ENCODE measurements at regions not wholly inside any gene's neighbourhood (a gene's known extent, or its start where the extent isn't known, plus 50 kb on each side); places are given as distances from the start of the nearest gene placed in this dataset.

DNA sequence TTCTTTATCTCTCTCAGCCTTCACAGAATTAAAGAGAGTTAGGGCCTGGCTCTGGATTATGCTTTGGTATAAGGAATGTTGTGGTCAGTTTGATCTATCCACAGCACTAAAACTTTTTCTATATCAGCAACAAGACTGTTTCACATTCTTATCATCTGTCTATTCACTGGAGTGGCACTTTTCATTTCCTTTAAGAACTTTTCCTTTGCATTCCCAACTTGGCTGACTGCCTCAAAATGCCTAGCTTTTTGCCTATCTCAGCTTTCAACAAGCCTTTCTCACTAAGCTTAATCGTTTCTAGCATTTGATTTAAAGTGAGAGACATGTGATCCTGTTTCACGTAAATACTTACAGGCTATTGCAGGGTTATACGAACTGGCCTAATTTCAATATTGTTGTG, 471.8 kb downstream of the GBE1 start:
- no peak for DNase-seq (ENCODE audit: low read depth in 2 of 2)

DNA sequence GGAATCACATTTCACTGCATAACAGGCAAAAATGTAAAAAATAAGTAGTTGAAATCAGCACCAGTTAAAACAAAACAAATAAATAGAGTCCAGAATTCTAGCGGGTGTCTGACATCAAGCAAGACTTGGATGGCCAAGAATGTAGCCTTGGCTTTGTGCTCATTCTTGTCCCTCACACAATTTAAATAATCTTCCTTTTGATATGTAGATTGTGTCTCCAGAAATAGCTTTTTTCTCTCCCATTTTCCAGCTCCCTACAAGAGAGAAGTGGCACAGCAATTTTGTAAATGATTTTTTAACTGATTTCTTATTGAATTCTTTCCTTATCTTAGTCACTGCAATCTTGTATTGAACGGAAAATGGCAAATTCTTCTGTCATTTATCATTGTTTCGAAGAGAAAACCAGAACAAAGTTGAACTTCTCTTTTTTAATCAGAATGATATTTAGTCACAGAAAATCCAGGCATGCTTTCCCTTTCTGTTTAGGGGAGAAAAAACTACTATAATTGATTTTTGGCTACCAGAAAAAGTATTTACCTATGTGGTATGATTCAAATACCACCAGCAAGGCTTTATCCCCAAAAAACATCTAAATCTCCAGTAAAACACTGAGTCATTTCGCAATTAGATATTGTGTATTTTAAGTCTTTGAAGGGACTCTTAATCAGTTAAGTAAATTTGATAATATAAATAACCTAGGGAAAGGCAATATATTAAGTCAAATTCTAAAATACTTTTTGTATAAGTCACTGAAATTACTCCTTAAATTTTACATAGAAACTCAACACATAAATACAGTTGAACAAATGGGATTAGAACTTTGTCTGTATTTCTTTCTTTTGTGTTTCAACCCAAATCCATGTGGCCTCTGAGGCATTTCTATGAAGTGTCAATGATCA, 481.7 kb downstream of the GBE1 start:
- peak in 1 of 2 donors; percentile 3 for DNase-seq (ENCODE audit: low read depth in 2 of 2)

DNA sequence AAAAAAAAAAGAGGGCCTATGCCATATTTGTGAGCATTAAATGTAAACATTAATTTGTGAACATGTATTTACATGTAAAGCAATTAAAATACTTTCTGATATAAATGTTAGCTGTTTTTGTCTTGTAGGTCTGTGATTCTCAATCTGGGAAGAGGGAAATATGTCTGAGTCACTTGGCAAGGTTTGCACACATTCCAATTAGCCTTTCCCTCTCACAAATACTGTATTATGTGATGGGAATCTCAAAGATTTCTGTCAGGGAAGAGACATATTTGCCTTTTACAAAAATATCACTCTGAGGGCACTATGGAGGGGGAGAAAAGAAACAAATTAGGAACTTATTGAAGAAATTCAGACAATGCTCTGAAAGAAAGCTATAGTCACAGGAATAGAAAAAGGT, 483.6 kb downstream of the GBE1 start:
- DNase-seq (ENCODE audit: low read depth in 2 of 2) = peak in 1 of 2 donors; percentile 11

DNA sequence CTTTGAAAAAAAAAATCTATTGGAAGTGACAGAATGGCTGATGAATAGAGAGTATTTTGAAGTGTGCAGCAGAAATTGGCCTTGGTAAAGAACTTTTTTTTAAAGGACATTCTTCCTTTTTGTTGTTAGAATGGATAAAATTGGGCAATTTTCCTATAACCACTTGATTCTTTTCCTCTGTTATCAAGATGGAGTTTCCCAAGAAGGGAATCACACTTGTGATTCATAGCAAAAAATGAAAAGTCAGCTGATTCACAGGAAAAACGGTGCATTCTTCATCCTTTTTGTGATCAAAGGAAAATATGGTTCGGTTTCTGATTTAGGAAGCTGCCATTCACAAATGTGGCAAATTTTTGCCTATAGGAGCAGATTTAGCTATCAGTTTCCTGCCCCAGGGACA, 486.8 kb downstream of the GBE1 start:
- DNase-seq (ENCODE audit: low read depth in 2 of 2) = no peak

DNA sequence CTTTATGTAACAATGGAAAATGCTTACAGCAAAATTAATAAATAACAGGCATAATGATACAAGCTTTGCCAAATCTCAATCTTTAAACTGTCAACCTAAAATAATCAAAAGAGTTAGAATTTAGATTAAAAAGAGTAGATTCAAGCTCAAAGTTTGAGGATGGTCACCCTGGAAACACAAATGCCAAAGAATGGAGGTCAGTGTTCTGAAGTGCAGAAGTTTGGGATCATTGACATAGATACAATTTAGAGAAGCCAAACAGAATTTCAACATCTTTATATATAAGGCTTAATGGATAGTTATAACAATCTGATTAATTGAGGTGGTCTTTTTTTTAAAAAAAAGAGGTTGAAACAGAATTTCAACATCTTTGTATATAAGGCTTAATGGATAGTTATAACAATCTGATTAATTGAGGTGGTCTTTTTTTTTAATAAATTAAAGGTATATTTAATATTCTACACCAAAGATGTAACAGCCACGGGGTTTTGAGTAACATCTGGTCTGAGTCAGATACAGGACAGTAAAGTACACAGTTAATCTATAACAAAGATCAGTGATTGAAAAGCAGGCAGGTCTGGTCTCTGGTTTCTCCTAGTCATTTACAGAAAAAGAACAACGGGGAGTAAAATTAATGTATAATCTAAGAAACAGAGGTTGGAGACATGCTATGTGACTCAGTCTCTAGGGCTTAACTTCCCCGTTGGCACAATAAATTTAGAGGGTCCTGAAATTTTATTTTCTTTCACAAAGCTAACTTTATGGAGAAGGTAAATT, 490.7 kb downstream of the GBE1 start:
- DNase-seq (ENCODE audit: low read depth in 2 of 2) = no peak

DNA sequence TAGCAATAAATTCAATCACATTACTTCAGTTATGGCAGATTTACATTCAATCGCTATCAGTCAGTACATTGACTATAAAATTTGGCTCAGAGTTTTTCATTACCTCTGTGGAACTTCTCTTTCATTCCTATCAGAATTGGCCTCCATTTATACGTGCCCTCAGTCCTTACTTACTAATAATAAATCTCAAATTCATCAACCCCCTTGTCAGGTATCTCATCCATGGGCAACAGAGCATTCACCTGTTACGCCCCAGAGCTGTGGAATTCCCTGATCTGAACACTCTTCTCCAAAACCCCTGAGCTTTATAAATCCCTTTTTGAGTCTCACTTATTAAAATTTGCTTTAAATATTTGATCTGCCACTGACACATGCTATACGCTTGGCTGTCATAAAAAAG, 492.9 kb downstream of the GBE1 start:
- no peak for DNase-seq (ENCODE audit: low read depth in 2 of 2)

DNA sequence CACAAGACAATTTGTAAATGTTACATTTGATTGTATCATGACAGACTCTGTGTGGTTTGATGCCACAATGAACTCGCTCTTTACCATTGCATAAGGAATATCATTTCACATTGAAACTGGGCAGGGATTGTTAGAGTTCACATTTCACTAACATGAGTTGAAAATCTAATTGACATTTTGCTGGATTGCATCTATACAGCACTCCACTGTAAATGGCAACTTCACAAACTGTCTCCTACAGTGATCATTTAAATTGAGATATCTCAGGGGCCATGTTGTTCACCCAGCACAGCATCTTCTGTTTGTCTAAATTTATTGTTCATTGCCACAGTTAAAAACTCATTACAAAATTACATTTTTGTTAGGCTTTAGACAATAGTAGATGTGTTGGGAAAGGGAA, 499.4 kb downstream of the GBE1 start:
- no peak for DNase-seq (ENCODE audit: low read depth in 2 of 2)

DNA sequence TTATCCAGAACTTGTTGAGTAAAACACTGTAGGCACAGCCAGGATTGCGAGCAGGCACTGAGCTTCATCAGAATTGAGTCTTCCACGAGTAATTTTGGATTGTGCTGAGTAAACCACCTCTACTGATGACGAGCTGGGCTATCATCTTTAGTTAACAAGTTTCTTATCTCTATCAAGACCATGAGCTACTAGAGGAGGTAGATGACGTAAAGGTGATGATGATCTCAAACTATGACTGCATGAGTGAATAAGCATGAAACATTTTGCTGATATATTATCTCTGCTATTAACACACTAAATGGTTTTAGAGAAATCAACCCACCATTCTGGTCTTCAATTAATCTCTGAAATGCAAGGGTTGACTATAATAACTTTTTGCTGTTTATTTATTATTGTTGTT, 506.0 kb downstream of the GBE1 start:
- no peak for DNase-seq (ENCODE audit: low read depth in 2 of 2)

DNA sequence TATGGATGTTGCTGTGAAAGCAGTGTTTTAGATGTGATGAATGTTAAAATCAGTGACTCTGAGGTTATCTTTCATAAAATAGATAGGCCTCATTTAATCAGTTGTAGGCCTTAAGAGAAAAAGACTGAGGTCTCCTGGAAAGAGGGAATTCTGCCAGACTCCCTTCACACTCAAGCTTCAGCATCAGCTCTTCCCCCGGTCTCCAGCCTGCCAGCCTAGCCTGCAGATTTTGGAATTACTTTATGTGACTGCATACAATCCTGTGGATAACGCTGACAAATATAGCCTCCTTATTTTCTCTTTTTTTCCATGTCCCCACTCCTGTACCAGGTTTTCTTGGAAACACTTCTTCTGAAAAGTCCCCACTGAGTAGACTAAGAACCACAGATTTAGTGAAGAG, 510.3 kb downstream of the GBE1 start:
- no peak for DNase-seq (ENCODE audit: low read depth in 2 of 2)

DNA sequence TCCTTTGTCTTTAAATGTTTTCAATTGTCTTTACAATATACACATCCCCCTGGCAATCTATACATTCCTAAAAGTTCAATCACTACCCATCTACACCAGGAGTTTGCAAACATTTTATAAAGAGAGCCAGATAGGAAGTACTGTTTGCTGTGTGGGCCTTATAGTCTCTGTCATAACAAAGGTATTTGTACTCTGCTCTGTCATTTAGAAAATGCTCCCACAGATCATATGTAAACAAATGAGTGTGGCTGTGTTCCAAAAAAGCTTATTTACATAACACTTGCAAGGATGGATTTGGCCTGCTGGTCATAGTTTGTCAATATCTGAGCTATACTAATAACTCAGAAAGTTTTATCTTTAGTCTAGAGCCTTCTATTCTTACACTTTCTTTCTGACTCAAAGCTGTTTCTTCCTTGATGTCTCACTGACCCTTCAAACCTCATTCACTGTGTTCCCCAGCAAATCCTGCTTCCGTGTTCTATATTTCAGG, 511.9 kb downstream of the GBE1 start:
- DNase-seq (ENCODE audit: low read depth in 2 of 2) = peak in 1 of 2 donors; percentile 43

DNA sequence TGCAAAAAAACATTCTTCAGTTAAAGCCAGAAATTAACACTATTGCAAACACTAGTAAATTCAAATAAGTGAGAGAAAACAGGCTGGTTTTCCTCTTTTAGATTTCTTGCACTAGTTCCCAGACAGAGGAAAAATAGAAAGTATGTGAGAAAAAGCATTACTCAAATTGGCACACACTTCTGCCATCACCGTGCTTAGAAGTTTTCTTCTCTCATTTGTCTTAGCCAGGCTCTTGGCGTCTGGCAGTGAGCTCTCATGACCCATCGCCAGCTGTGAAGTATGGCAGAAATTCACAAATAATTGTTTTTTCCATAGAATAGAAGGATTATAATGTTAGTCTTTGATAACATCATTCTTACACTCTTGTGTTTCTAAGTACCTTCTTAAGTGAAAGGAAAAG, 515.9 kb downstream of the GBE1 start:
- DNase-seq (ENCODE audit: low read depth in 2 of 2) = no peak

DNA sequence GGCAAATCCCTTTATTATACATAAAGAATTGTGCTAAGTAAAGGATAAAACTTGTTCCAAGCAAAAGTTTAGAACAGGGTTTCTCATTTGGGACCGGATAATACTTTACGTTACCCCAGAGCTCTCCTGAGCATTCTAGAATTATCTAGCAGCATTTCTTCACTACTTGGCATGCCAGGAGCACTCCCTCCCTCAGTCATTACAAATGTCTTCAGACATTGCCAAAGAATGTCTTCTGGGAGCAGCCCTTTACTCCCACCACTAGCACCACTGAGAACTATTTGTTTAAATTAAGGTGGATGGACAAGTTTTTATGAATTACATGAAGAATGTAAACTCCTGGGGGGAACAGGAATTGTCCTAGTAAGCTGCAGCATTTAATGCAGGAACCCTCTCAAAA, 516.4 kb downstream of the GBE1 start:
- DNase-seq (ENCODE audit: low read depth in 2 of 2) = no peak

DNA sequence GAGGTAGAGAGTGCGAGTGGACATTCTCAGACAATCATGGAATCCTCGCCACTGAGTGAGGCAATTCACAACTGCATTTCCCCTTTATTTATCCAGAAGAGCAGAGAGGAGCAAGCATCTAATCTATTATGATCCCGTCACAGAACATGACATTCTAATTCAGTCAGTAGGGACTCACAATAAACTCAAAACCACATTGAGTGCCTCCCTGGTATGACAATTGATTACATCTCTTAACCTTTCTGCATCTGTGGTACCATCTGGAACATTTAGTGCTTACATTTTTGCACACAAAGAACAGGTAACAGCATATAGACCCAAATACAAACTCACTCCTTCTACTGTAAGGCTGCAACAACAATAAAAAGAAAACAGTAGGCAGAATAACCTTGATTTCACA, 517.2 kb downstream of the GBE1 start:
- no peak for DNase-seq (ENCODE audit: low read depth in 2 of 2)

DNA sequence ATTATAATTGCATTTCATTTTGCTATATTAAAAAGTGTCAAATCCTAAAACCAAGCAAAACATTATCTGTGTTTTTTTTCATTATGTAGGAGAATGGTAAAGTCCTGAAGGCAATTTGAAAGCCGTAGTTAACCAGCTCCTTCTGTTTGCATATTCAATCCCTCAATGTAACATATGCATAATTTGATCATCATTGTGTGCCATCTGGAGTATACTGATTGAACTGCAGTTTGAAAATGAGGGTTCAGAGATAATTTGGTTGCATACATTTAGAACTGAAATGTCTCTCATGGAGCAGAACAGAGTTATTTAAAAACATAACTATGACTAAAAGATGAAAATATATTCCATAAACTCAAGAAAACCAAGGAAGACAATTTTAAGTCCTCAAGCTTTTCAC, 518.6 kb downstream of the GBE1 start:
- peak in 1 of 2 donors; percentile 33 for DNase-seq (ENCODE audit: low read depth in 2 of 2)

DNA sequence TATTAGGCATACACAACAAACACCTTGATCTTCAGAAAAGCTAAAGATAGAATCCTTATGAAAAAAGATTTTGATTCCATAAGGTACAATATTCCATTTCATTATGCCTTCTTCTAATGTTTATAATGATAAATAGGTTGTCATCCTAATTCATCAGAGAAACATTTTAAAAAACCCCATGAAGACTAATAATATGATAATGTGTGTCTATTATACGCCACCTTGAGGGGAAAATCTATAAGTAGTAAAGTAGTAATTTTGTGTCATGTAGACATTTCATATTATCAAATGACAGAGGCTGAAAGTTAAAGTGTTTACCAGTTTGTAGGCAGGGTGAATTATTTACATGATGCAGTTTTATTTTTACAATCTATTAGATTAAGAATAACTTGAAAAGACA, 524.3 kb downstream of the GBE1 start:
- no peak for DNase-seq (ENCODE audit: low read depth in 2 of 2)

DNA sequence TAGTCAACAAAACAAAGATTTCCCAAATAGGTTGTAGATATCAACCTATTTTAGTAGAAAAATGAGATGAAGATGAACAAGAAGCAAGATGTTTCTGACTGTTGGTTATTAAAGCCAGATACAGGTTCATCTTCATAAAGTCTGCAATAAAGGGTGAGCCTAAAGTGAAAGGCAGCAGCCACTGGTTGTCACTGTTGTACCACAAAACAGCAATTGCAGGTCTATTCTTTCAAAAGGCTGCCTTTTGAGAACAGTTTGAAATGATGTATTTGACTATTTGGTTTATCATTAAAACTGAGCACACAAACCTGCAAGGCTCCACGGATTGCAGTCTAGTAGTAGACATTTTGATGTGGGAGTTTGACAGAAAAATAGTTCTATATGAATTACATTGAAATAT, 543.4 kb downstream of the GBE1 start:
- DNase-seq (ENCODE audit: low read depth in 2 of 2) = peak in 1 of 2 donors; percentile 12

DNA sequence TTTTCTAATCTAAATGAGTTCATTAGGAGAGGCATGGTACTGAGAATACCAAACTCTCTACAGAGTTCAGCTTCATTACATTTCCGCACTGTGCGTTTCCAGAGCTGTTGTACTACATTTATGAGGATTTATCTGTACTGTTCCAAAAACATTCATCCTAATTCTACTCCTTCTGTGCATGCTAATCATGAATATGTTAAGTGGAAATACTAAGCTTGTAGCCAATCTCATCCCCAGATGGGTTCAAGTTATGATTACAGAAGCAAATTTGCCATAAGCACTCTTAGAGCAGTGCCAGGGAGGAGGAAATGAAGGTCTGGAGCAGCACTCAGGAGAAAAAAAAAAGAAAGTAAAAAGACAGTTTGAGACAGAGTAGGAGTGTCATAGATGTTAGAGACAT, 544.3 kb downstream of the GBE1 start:
- no peak for DNase-seq (ENCODE audit: low read depth in 2 of 2)

DNA sequence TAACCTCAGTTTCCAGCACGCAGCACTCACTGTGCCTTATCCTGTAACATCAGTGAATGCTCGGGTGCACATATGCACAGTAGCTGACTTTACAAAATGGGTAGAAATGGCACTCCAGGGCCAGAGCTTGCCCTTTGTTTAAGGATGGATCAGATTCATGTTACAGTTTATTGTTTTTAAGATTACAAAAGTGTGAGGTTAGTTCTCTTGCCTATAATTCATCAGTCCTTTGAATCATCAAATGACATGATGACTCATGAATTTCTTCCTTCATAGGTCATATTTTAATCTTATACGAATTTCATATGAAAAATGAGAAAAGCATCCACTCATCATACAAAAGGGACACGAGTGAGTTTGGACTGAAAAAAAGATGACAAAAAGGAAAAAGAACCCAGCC, 545.3 kb downstream of the GBE1 start:
- peak in 1 of 2 donors; percentile 24 for DNase-seq (ENCODE audit: low read depth in 2 of 2)

DNA sequence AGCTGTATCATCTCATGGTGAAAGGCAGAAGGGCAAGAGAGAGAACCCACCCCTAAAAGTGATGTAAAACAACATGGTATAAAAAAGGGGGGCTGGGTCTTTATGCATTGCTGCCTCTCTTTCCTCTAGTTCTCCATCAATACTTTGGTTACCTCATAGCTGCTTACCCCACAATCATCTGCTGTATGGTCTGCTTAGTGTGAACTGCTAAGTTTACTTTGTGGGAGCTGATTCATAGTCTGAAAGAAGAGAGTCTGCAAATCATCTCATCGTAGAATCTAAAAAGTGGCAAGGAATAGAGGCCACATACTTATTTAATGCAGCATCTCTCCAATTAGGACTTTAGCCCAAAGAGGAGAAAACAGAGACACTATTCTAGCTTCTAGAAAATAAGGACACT, 546.8 kb downstream of the GBE1 start:
- DNase-seq (ENCODE audit: low read depth in 2 of 2) = no peak

DNA sequence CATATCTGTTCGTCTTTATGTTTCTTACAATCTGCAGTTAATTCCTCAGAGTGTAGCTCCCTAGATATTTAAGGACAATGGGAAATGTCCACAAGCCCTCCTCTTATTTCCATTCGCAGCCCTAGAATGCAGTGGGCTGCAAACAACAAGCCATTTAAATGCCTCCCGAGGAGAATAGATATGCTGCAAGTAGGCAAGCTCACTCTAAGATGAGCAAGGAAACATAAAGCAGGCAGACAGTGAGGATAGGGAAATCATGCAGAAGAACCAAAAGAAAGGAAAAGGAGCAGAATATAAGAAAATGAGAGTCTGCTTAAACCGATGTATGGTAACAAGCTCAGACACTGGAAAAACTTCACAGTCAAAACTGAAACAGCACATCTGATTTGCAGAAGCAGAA, 561.9 kb downstream of the GBE1 start:
- DNase-seq (ENCODE audit: low read depth in 2 of 2) = no peak

DNA sequence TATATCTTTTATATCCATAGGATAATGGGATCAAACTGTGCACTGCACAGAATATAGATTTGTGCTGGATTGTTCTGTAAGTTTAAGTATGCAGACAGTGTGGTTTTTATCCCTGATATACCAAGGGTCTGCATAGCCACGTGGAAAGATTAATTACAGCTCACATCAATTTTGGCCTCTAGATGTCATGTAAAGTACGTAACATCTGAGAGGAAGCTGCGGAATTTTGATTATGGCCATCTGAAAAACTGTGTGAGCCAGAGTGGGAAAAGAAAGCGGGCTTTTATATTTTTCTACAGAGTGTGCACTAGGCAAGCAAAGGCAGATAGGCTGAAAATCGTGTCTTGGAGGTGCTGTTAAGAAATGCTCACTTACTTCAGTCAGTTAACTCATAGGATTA, 562.7 kb downstream of the GBE1 start:
- no peak for DNase-seq (ENCODE audit: low read depth in 2 of 2)

DNA sequence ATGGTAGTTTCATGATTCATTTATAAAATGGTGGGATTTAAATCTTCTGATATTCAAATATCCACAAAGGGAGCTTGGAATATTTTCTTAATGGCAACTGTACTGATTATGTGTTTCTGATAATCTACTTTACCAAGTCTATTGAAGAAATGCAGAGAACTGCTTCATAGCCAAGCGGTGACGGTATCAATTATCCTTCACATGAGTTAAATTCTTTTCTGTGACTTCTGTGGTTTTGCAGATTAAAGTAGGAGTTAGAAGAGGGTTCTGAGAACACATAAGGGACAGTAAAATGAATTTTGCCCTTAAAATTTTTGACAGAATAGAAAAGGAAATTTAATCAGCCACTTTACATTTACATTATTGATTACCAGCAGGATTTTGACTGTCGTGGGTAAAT, 563.2 kb downstream of the GBE1 start:
- no peak for DNase-seq (ENCODE audit: low read depth in 2 of 2)

DNA sequence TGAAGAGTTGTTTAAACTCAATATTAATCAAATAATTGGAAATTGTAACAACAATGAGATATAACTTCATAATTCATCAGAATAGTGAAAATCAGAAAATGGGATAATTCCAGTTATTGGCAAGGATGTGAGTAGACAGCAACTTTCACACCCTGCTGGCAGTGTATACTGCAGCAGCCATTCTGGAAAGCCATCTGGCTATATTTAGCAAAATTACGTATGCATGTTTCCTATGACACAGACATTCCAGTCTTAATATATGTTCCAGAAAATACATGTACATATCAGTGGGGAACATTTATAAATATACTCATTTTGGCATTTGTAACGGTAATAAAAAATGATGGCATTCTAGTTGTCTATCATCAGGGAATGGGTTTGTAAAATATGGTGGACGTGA, 564.1 kb downstream of the GBE1 start:
- DNase-seq (ENCODE audit: low read depth in 2 of 2) = no peak
